HepG2 (cell line): ENCODE measurements at regions not wholly inside any gene's neighbourhood (a gene's known extent, or its start where the extent isn't known, plus 50 kb on each side); places are given as distances from the start of the nearest gene placed in this dataset.

Experiments
- ARID2 ChIP-seq: sonication (generic); formaldehyde crosslinking; IDR thresholded peaks from 2 replicates; pipeline ENCODE4 v1.8.1; 2022; ENCODE audit warnings: mild to moderate bottlenecking, missing genetic modification reagents, borderline replicate concordance
- ATRX ChIP-seq: sonication (generic); formaldehyde crosslinking; IDR thresholded peaks from 2 replicates; pipeline ENCODE4 v1.4.0; 2020; ENCODE audit warnings: missing genetic modification reagents, borderline replicate concordance
- BRCA1 ChIP-seq: sonication (generic); formaldehyde crosslinking; IDR thresholded peaks from 2 replicates; pipeline ENCODE4 v1.4.0; 2020; ENCODE audit warnings: missing genetic modification reagents
- CTCF ChIP-seq: sonication (generic); formaldehyde crosslinking; IDR thresholded peaks from 2 replicates; pipeline ENCODE4 v1.5.0; 2020; ENCODE audit warnings: mild to moderate bottlenecking, missing genetic modification reagents, moderate library complexity
- HNRNPL ChIP-seq: fragments of 200-400 bp; formaldehyde crosslinking; IDR thresholded peaks from 2 replicates; pipeline ENCODE4 v1.6.1; 2017; ENCODE audit warnings: mild to moderate bottlenecking, low read depth, low read length
- MXD3 ChIP-seq: IDR thresholded peaks from 2 replicates; pipeline ENCODE4 v1.6.1; 2016; ENCODE audit warnings: mild to moderate bottlenecking, missing biosample characterization, missing genetic modification reagents
- MYC ChIP-seq: sonication (generic); formaldehyde crosslinking; IDR thresholded peaks from 2 replicates; pipeline ENCODE4 v1.9.0; 2021; ENCODE audit warnings: missing genetic modification reagents, borderline replicate concordance
- NFIC ChIP-seq: IDR thresholded peaks from 2 replicates; pipeline ENCODE4 v1.6.1; 2012; ENCODE audit warnings: mild to moderate bottlenecking, low read length, inconsistent platforms
- POLR2AphosphoS2 ChIP-seq: IDR thresholded peaks from 2 replicates; pipeline ENCODE4 v1.6.1; 2011; ENCODE audit warnings: low read depth, low read length, improper control_type of control experiment
- POLR2AphosphoS5 ChIP-seq: IDR thresholded peaks from 2 replicates; pipeline ENCODE4 v1.6.1; 2012; ENCODE audit warnings: low read depth, low read length
- TBP ChIP-seq: sonication (generic); formaldehyde crosslinking; IDR thresholded peaks from 2 replicates; pipeline ENCODE4 v1.5.0; 2020; ENCODE audit warnings: missing genetic modification reagents
- TCF12 ChIP-seq, 2 experiments: fragments of 450-650 bp in 1 of 2; sonication (generic) in 1 of 2; formaldehyde crosslinking in 1 of 2; IDR thresholded peaks; 2 replicates each; pipeline versions ENCODE4 v1.6.1 to v1.8.0; 2017 to 2022; ENCODE audit warnings: antibody characterized with exemption in 1 of 2, mild to moderate bottlenecking in 1 of 2, missing genetic modification reagents in 1 of 2, moderate library complexity in 1 of 2

GRCh38 chr7:76133164-76133775, 68.4 kb upstream of the SRRM3 start:
- TF ChIP-seq POLR2AphosphoS5 (no peak), TCF12 (IDR thresholded peaks at IDR 0.05) (no peak), TCF12 (CRISPR knock-in tag; IDR thresholded peaks at IDR 0.05) (no peak), MYC (CRISPR knock-in tag) (no peak), CTCF (no peak), HNRNPL (no peak), BRCA1 (CRISPR knock-in tag) (no peak), POLR2AphosphoS2 (no peak), TBP (no peak), MXD3 (CRISPR knock-in tag) (no peak), ARID2 (no peak), ATRX (no peak), NFIC (no peak)
